HG02884 (cell line): ENCODE measurements at regions not wholly inside any gene's neighbourhood (a gene's known extent, or its start where the extent isn't known, plus 50 kb on each side); places are given as distances from the start of the nearest gene placed in this dataset.

Source experiments
- ATAC-seq: cut with Tn5 transposase; IDR thresholded peaks from one replicate; pipeline ENCODE4 v1.9.1; 2021; ENCODE audit warnings: mild to moderate bottlenecking, moderate library complexity; ENCODE audit not compliant: unreplicated experiment

- ATAC-seq = no peak
These were observed 60.5 kb upstream of the IL15 start for GRCh38 chr4:141575884-141576283.

- ATAC-seq = no peak
These were observed 59.7 kb upstream of the IL15 start for GRCh38 chr4:141576585-141577110.

DNA sequence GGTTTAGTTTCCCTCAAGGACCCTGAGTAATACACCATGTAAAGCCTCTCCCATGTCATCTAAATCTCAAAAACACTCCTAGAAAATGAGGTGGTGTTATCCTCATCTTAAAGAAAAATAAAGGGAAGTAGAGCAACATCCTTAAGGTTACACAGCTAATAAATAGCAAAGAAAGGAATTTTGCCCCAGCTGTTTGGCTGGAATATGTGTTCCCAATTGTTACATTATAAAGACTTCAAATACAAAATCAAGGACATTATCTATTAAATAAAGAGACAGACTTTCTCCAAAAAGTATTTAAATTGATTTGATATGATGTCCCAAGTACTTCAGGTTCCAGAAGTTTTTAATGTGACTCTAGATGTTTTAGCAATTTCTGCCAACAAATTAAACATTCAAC lies 57.9 kb upstream of the IL15 start:
- ATAC-seq = no peak

DNA sequence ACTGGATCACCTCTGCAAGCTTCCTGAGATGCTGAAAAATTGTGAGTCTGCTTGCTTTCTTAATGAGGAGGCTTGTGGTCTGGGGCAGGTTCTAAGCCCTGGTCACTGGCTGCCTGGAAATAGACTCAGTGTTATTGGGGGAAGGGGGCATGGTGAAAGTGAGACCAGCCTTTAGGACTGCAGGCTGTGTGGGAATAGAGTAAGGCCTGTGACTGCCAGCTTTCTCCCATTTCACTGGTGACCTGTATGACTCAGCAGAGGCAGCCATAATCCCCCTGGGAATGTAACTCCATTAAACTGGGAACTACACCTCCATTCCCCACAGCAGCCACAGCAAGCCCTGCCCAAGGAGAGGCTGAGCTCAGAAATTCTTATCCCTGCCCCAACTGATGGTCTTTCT lies 55.9 kb upstream of the IL15 start:
- no peak for ATAC-seq
